NCI-H446 treated with DMSO at 0.1 percent for 48 hours (cell line): ENCODE measurements at regions not wholly inside any gene's neighbourhood (a gene's known extent, or its start where the extent isn't known, plus 50 kb on each side); places are given as distances from the start of the nearest gene placed in this dataset.
"Not testable (repeated sequence)": the region's sequence is repeated elsewhere in the genome, so short reads cannot be mapped to it uniquely, and the experiment has no call there.

Experiments used
- DNase-seq: peaks from one replicate; lab custom pipeline; 2025; lab: John Stamatoyannopoulos, UW

GRCh38 chr6:126667728-126668127 is 327.8 kb downstream of the CENPW start:
- DNase-seq: no peak

GRCh38 chr6:126672649-126673048 is 332.7 kb downstream of the CENPW start:
- no peak for DNase-seq

- DNase-seq: not testable (repeated sequence)
Observed at GRCh38 chr6:126673749-126674148, 333.8 kb downstream of the CENPW start.

GRCh38 chr6:126682440-126682839 is 342.5 kb downstream of the CENPW start:
- DNase-seq: no peak

GRCh38 chr6:126685182-126685581 is 345.3 kb downstream of the CENPW start:
- no peak for DNase-seq

GRCh38 chr6:126696921-126697693 is 357.2 kb downstream of the CENPW start:
- DNase-seq: no peak

- no peak for DNase-seq
Observed at GRCh38 chr6:126698732-126699240, 358.9 kb downstream of the CENPW start.

GRCh38 chr6:126701676-126702560 is 362.0 kb downstream of the CENPW start:
- DNase-seq: no peak

GRCh38 chr6:126716032-126716431 is 376.1 kb downstream of the CENPW start:
- no peak for DNase-seq

- no peak for DNase-seq
Observed at GRCh38 chr6:126716826-126717509, 377.1 kb downstream of the CENPW start.

GRCh38 chr6:126718600-126719327 is 378.8 kb downstream of the CENPW start:
- DNase-seq: no peak

GRCh38 chr6:126720304-126720703 is 380.4 kb downstream of the CENPW start:
- DNase-seq: no peak

- DNase-seq: no peak
Observed at GRCh38 chr6:126721581-126722160, 381.8 kb downstream of the CENPW start.

GRCh38 chr6:126722411-126722810 is 382.5 kb downstream of the CENPW start:
- no peak for DNase-seq

- DNase-seq: no peak
Observed at GRCh38 chr6:126723541-126724170, 383.7 kb downstream of the CENPW start.

GRCh38 chr6:126724821-126725220 is 384.9 kb downstream of the CENPW start:
- DNase-seq: no peak

GRCh38 chr6:126726454-126726853 is 386.5 kb downstream of the CENPW start:
- DNase-seq: not testable (repeated sequence)

GRCh38 chr6:126738146-126738545 is 380.3 kb upstream of the RSPO3 start:
- no peak for DNase-seq

GRCh38 chr6:126738641-126739040 is 379.8 kb upstream of the RSPO3 start:
- DNase-seq: no peak

- DNase-seq: no peak
Observed at GRCh38 chr6:126743076-126743475, 375.4 kb upstream of the RSPO3 start.
